DND-41 (cell line): ENCODE measurements at regions not wholly inside any gene's neighbourhood (a gene's known extent, or its start where the extent isn't known, plus 50 kb on each side); places are given as distances from the start of the nearest gene placed in this dataset.

Experiments
- ATAC-seq: fragments of 200-7000 bp; cut with Tn5 transposase; 3 replicates; pipeline ENCODE4 v1.9.1; 2021; ENCODE audit warnings: low read depth; ENCODE audit not compliant: insufficient read depth
- DNase-seq: peaks from one replicate; pipeline ENCODE4 v3.0.0-alpha.2; 2020
- H2AFZ ChIP-seq: 2 replicates; pipeline ENCODE4 v1.6.0; 2012; ENCODE audit warnings: low read depth, low read length
- H3K27ac ChIP-seq: 2 replicates; pipeline ENCODE4 v1.5.1; 2012; ENCODE audit warnings: low read length, inconsistent platforms
- H3K27me3 ChIP-seq: fragments of 200-600 bp; sonication (generic); 2 replicates; pipeline ENCODE4 v1.6.0; 2012; ENCODE audit warnings: low read length, mild to moderate bottlenecking, inconsistent platforms; ENCODE audit not compliant: insufficient read depth, poor library complexity
- H3K36me3 ChIP-seq: 2 replicates; pipeline ENCODE4 v1.5.1; 2012; ENCODE audit warnings: low read length, inconsistent platforms; ENCODE audit not compliant: insufficient read depth
- H3K4me1 ChIP-seq: 2 replicates; pipeline ENCODE4 v1.5.1; 2012; ENCODE audit warnings: mild to moderate bottlenecking, low read length; ENCODE audit not compliant: insufficient read depth
- H3K4me2 ChIP-seq: 2 replicates; pipeline ENCODE4 v1.6.0; 2012; ENCODE audit warnings: mild to moderate bottlenecking, moderate library complexity, low read length, inconsistent platforms; ENCODE audit not compliant: insufficient read depth
- H3K4me3 ChIP-seq, 2 experiments: fragments of 200-600 bp in 1 of 2; shearing (Covaris generic) in 1 of 2; 2 replicates each; pipeline ENCODE4 v1.5.1; 2012 to 2016; ENCODE audit warnings: inconsistent platforms in 2 of 2, low read length in 2 of 2, mild to moderate bottlenecking in 2 of 2, low read depth in 1 of 2, moderate library complexity in 1 of 2
- H3K79me2 ChIP-seq: 2 replicates; pipeline ENCODE4 v1.6.0; 2012; ENCODE audit warnings: low read length, inconsistent platforms; ENCODE audit not compliant: insufficient read depth
- H3K9ac ChIP-seq: 2 replicates; pipeline ENCODE4 v1.6.0; 2012; ENCODE audit warnings: low read depth, mild to moderate bottlenecking, inconsistent platforms, low read length, moderate library complexity
- H3K9me3 ChIP-seq: 2 replicates; pipeline ENCODE4 v1.5.1; 2012; ENCODE audit warnings: low read length, moderate library complexity, mild to moderate bottlenecking, inconsistent platforms; ENCODE audit not compliant: insufficient read depth, severe bottlenecking
- H4K20me1 ChIP-seq: 2 replicates; pipeline ENCODE4 v1.6.0; 2012; ENCODE audit warnings: low read length; ENCODE audit not compliant: insufficient read depth
- EZH2 ChIP-seq: IDR thresholded peaks from 3 replicates; pipeline ENCODE4 v1.6.1; 2012; ENCODE audit warnings: borderline replicate concordance, low read depth, mild to moderate bottlenecking, moderate library complexity, low read length, inconsistent platforms; ENCODE audit not compliant: severe bottlenecking
- TF ChIP-seq, protein P1 (sequence below): IDR thresholded peaks from 2 replicates; pipeline ENCODE4 v1.5.1; 2012; ENCODE audit warnings: borderline replicate concordance, low read length, moderate library complexity, mild to moderate bottlenecking; ENCODE audit not compliant: poor library complexity, severe bottlenecking; ENCODE audit errors: extremely low read depth

DNA sequence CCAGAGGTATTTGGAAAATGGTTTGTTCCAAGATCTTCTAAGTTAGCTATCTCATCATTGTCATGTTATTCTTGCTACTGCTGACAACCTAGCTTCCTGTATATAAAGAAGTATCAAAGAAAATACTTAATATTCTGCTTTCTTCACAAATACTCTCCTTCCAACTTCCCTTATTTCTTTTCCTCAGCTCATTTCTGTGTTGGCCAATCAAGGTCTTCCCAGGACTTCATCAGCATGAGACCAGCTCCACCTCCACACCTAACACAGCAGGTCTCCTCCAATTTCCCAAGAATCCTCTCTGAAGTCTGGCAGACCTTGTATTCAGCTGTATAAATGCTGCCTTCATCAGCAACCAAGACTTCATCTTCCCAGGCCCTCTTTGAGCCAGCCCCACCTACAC, 538.6 kb upstream of the JARID2 start:
- no peak for TF ChIP-seq EZH2
- TF ChIP-seq, protein P1, sequence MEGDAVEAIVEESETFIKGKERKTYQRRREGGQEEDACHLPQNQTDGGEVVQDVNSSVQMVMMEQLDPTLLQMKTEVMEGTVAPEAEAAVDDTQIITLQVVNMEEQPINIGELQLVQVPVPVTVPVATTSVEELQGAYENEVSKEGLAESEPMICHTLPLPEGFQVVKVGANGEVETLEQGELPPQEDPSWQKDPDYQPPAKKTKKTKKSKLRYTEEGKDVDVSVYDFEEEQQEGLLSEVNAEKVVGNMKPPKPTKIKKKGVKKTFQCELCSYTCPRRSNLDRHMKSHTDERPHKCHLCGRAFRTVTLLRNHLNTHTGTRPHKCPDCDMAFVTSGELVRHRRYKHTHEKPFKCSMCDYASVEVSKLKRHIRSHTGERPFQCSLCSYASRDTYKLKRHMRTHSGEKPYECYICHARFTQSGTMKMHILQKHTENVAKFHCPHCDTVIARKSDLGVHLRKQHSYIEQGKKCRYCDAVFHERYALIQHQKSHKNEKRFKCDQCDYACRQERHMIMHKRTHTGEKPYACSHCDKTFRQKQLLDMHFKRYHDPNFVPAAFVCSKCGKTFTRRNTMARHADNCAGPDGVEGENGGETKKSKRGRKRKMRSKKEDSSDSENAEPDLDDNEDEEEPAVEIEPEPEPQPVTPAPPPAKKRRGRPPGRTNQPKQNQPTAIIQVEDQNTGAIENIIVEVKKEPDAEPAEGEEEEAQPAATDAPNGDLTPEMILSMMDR: no peak
- peaks cover 17% of the 10 kb centered on the region for H3K4me1 ChIP-seq
- H3K27me3 ChIP-seq: no peaks in the 10 kb centered on the region
- no peaks in the 10 kb centered on the region for H3K79me2 ChIP-seq
- no peak overlapping the region for H2AFZ ChIP-seq
- H3K36me3 ChIP-seq: no peaks in the 10 kb centered on the region
- H3K4me2 ChIP-seq: no peak overlapping the region
- no peak overlapping the region for H3K4me3 ChIP-seq
- H4K20me1 ChIP-seq: no peaks in the 10 kb centered on the region
- no peak overlapping the region for H3K9ac ChIP-seq
- ATAC-seq (no peak), DNase-seq (no peak)
- no peak overlapping the region for H3K27ac ChIP-seq
- peaks cover 2% of the 10 kb centered on the region for H3K9me3 ChIP-seq

DNA sequence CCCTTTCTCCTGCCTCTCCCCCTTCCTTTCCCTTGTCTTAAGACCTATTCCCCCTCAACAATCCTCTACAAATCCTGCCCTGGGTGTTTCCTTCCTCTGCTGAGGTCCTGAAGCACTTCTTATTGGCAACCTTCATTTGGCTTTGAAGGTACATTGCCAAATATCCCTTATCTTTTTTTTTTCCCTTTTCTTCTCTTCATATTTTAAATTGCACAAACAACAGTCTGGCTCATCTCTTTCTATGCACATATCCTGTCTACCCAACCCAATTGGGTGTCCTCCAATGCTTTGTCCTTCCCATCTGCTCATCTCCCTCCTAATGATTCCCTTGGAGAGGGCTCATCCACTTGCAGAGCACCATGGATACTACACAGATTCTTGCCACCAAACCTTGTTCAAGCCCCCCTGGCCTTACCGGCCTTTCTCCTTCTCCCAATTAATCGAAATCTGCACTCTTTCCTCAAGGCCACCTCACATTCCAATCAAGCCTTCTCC, 537.9 kb upstream of the JARID2 start:
- Histone ChIP-seq H3K9me3 (peaks cover 2% of the 10 kb centered on the region), H3K36me3 (no peaks in the 10 kb centered on the region), H3K79me2 (no peaks in the 10 kb centered on the region), H3K9ac (no peak overlapping the region), H2AFZ (no peak overlapping the region), H3K27ac (no peak overlapping the region), H3K4me2 (no peak overlapping the region), H4K20me1 (no peaks in the 10 kb centered on the region), H3K27me3 (no peaks in the 10 kb centered on the region), H3K4me3 (no peak overlapping the region), H3K4me1 (peaks cover 17% of the 10 kb centered on the region)
- DNase-seq (no peak), ATAC-seq (no peak)
- TF ChIP-seq EZH2: no peak

DNA sequence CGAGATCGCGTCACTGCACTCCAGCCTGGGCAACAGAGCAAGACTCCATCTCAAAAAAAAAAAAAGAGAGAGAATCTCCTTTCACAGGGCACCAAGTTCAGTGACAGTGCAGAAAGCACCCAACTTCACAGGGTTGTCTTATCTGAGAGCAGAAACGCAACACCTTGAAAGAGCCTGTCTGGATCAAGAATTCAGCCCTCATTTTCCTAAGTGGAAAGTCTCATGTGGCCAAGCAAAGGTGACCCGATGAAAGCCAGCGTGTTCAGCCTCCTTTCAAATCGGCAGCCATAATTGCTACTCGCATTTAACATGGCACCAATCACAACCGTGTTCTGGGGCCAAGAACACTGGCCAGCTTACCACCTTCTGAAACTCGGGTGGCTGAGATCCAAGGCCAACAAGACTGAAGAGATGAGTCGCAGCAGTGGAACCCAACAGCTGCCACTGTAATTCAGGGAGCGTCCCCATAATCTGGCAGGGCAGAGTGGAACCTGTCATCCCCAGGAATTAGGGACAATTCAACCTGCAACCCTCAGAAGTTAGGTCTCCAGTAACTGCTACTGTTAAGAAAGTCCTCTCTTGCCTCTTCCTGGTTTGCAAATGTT, 536.7 kb upstream of the JARID2 start:
- peaks cover 16% of the 10 kb centered on the region for H3K4me1 ChIP-seq

DNA sequence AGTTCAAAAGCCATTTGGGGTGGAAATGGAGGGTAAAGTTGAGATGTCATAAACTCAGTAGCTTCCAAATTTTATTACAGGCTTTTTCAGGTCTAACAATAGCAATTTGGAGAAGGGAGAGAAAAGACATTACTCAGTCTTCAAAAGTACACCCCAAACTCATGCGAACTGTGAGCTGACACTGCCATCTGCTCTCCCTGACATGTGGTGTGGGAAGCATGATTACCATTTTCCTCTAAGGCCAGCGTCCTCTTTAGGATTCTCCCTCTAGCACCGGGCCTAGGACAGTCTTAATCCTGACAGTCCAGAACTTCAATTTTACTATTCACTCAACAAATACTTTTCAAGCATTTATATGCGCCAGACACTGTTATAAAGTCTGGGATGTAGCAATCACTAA, 536.0 kb upstream of the JARID2 start:
- Histone ChIP-seq H3K9ac (no peak overlapping the region), H3K36me3 (no peaks in the 10 kb centered on the region), H3K9me3 (peaks cover 2% of the 10 kb centered on the region), H3K27ac (no peak overlapping the region), H3K79me2 (no peaks in the 10 kb centered on the region), H2AFZ (no peak overlapping the region), H4K20me1 (no peaks in the 10 kb centered on the region), H3K4me1 (peaks cover 12% of the 10 kb centered on the region), H3K27me3 (no peaks in the 10 kb centered on the region), H3K4me2 (no peak overlapping the region), H3K4me3 (no peak overlapping the region)
- DNase-seq: no peak
- ATAC-seq: no peak
- no peak for TF ChIP-seq EZH2
- TF ChIP-seq, protein P1: no peak

More for the DNA sequence above, 536.7 kb upstream of the JARID2 start:
- H3K27me3 ChIP-seq: no peaks in the 10 kb centered on the region
- H3K4me2 ChIP-seq: no peak overlapping the region
- no peak for DNase-seq
- no peak overlapping the region for H3K9ac ChIP-seq
- H3K79me2 ChIP-seq: no peaks in the 10 kb centered on the region
- peaks cover 2% of the 10 kb centered on the region for H3K9me3 ChIP-seq
- TF ChIP-seq EZH2: no peak
- TF ChIP-seq, protein P1: no peak
- H3K4me3 ChIP-seq: no peak overlapping the region
- ATAC-seq: no peak
- H3K36me3 ChIP-seq: no peaks in the 10 kb centered on the region
- H4K20me1 ChIP-seq: no peaks in the 10 kb centered on the region
- H2AFZ ChIP-seq: no peak overlapping the region
- H3K27ac ChIP-seq: no peak overlapping the region
